Parathyroid adenoma (tissue), 2 donors: ENCODE measurements at regions not wholly inside any gene's neighbourhood (a gene's known extent, or its start where the extent isn't known, plus 50 kb on each side); places are given as distances from the start of the nearest gene placed in this dataset.
"Not testable (repeated sequence)": the region's sequence is repeated elsewhere in the genome, so short reads cannot be mapped to it uniquely, and the experiment has no call there.

Experiments
- H2AFZ ChIP-seq: fragments of 300-600 bp; sonication (generic); one replicate; pipeline ENCODE4 v1.7.0; 2017; ENCODE audit warnings: antibody characterized with exemption, mild to moderate bottlenecking
- H3K27ac ChIP-seq: fragments of 300-600 bp; sonication (generic); one replicate; pipeline ENCODE4 v1.7.0; 2017
- H3K27me3 ChIP-seq: fragments of 300-600 bp; sonication (generic); one replicate; pipeline ENCODE4 v1.7.0; 2017; ENCODE audit warnings: low read length; ENCODE audit not compliant: control insufficient read depth, insufficient read depth
- H3K36me3 ChIP-seq: fragments of 300-600 bp; sonication (generic); one replicate; pipeline ENCODE4 v1.7.0; 2017; ENCODE audit warnings: low read length; ENCODE audit not compliant: control insufficient read depth, insufficient read depth
- H3K4me1 ChIP-seq: fragments of 300-600 bp; sonication (generic); one replicate; pipeline ENCODE4 v1.7.0; 2017; ENCODE audit warnings: control low read depth
- H3K4me2 ChIP-seq: fragments of 300-600 bp; sonication (generic); one replicate; pipeline ENCODE4 v1.7.0; 2017; ENCODE audit warnings: low read length
- H3K4me3 ChIP-seq: fragments of 300-600 bp; sonication (generic); one replicate; pipeline ENCODE4 v1.7.0; 2017; ENCODE audit warnings: low read depth, low read length
- H3K79me2 ChIP-seq: fragments of 300-600 bp; sonication (generic); one replicate; pipeline ENCODE4 v1.7.0; 2017; ENCODE audit warnings: control low read depth
- H3K9ac ChIP-seq: fragments of 300-600 bp; sonication (generic); one replicate; pipeline ENCODE4 v1.7.0; 2017; ENCODE audit warnings: mild to moderate bottlenecking
- H3K9me3 ChIP-seq: fragments of 300-600 bp; sonication (generic); one replicate; pipeline ENCODE4 v1.7.0; 2017; ENCODE audit warnings: low read length; ENCODE audit not compliant: control insufficient read depth
- CTCF ChIP-seq: fragments of 300-600 bp; sonication (generic); IDR thresholded peaks from one replicate; pipeline ENCODE4 v1.7.0; 2017; ENCODE audit warnings: antibody characterized with exemption, mild to moderate bottlenecking
- donor health status: primary hyperparathyroidism.

- Histone ChIP-seq H3K36me3 (no peaks in the 10 kb centered on the region), H3K4me3 (no peak overlapping the region), H3K9ac (no peak overlapping the region), H3K79me2 (no peaks in the 10 kb centered on the region), H3K27ac (no peak overlapping the region), H2AFZ (no peak overlapping the region), H3K4me2 (no peak overlapping the region), H3K4me1 (no peaks in the 10 kb centered on the region), H3K9me3 (no peaks in the 10 kb centered on the region), H3K27me3 (no peaks in the 10 kb centered on the region)
- TF ChIP-seq CTCF = no peak
Measured at GRCh38 chr3:145294572-145294971, 866.4 kb downstream of the PLOD2 start.

- Histone ChIP-seq H3K27me3 (no peaks in the 10 kb centered on the region), H3K79me2 (no peaks in the 10 kb centered on the region), H3K4me1 (no peaks in the 10 kb centered on the region), H3K4me2 (no peak overlapping the region), H3K4me3 (no peak overlapping the region), H3K36me3 (no peaks in the 10 kb centered on the region), H3K9me3 (no peaks in the 10 kb centered on the region), H2AFZ (no peak overlapping the region), H3K27ac (no peak overlapping the region), H3K9ac (no peak overlapping the region)
- no peak for TF ChIP-seq CTCF
Measured at GRCh38 chr3:145307272-145307671, 853.7 kb downstream of the PLOD2 start.

GRCh38 chr3:145313751-145314150 lies 847.2 kb downstream of the PLOD2 start:
- H3K9ac ChIP-seq = no peak overlapping the region
- H3K27ac ChIP-seq = no peak overlapping the region
- H2AFZ ChIP-seq = no peak overlapping the region
- H3K79me2 ChIP-seq = no peaks in the 10 kb centered on the region
- H3K36me3 ChIP-seq = no peaks in the 10 kb centered on the region
- no peaks in the 10 kb centered on the region for H3K9me3 ChIP-seq
- H3K4me1 ChIP-seq = no peaks in the 10 kb centered on the region
- no peaks in the 10 kb centered on the region for H3K27me3 ChIP-seq
- H3K4me2 ChIP-seq = no peak overlapping the region
- H3K4me3 ChIP-seq = no peak overlapping the region
- TF ChIP-seq CTCF = no peak

- not testable (repeated sequence) for H3K36me3 ChIP-seq, H3K9ac ChIP-seq, H2AFZ ChIP-seq, H3K9me3 ChIP-seq, H3K4me2 ChIP-seq, H3K4me3 ChIP-seq, H3K27me3 ChIP-seq, H3K79me2 ChIP-seq, H3K4me1 ChIP-seq, H3K27ac ChIP-seq
Measured at GRCh38 chr3:145316253-145316652, 844.7 kb downstream of the PLOD2 start.

- Histone ChIP-seq H3K4me3 (no peak overlapping the region), H3K4me2 (no peak overlapping the region), H2AFZ (no peak overlapping the region), H3K79me2 (no peaks in the 10 kb centered on the region), H3K36me3 (no peaks in the 10 kb centered on the region), H3K9ac (no peak overlapping the region), H3K9me3 (no peaks in the 10 kb centered on the region), H3K4me1 (no peaks in the 10 kb centered on the region), H3K27ac (no peak overlapping the region), H3K27me3 (no peaks in the 10 kb centered on the region)
- TF ChIP-seq CTCF = no peak
Measured at GRCh38 chr3:145326666-145327065, 834.3 kb downstream of the PLOD2 start.

- not testable (repeated sequence) for H2AFZ ChIP-seq, H3K9me3 ChIP-seq, H3K4me1 ChIP-seq, H3K4me2 ChIP-seq, H3K27ac ChIP-seq, H3K9ac ChIP-seq, H3K36me3 ChIP-seq, H3K4me3 ChIP-seq, H3K27me3 ChIP-seq, H3K79me2 ChIP-seq
Measured at GRCh38 chr3:145333427-145333826, 827.6 kb downstream of the PLOD2 start.
